GM12891 (cell line): ENCODE measurements at regions not wholly inside any gene's neighbourhood (a gene's known extent, or its start where the extent isn't known, plus 50 kb on each side); places are given as distances from the start of the nearest gene placed in this dataset.

Experiments
- DNase-seq: peaks from one replicate; pipeline ENCODE4 v3.0.0; 2011; ENCODE audit warnings: low spot score; ENCODE audit not compliant: insufficient read length
- FAIRE-seq: peaks from 2 replicates; lab custom pipeline; 2011; peaks lifted over from hg19 to GRCh38; lab: Jason Lieb, UNC
- PAX5 ChIP-seq: IDR thresholded peaks from 2 replicates; pipeline ENCODE4 v1.6.1; 2011; ENCODE audit warnings: low read length, moderate library complexity, mild to moderate bottlenecking; ENCODE audit not compliant: insufficient read depth, severe bottlenecking
- POLR2A ChIP-seq: IDR thresholded peaks from 2 replicates; pipeline ENCODE4 v1.6.1; 2011; ENCODE audit warnings: low read depth, low read length, control low read depth
- POLR2AphosphoS5 ChIP-seq: IDR thresholded peaks from 2 replicates; pipeline ENCODE4 v1.6.1; 2011; ENCODE audit warnings: low read depth, low read length, control low read depth
- POU2F2 ChIP-seq: IDR thresholded peaks from 2 replicates; pipeline ENCODE4 v1.6.1; 2011; ENCODE audit warnings: low read depth, mild to moderate bottlenecking, control low read depth, low read length, moderate library complexity
- SPI1 ChIP-seq: IDR thresholded peaks from 2 replicates; pipeline ENCODE4 v1.6.1; 2011; ENCODE audit warnings: low read depth, low read length, control low read depth
- TAF1 ChIP-seq: IDR thresholded peaks from 2 replicates; pipeline ENCODE4 v1.6.1; 2011; ENCODE audit warnings: low read depth, low read length, control low read depth

GRCh38 chr2:14927021-14927564 lies 294.6 kb downstream of the LRATD1 start:
- DNase-seq (no peak), FAIRE-seq (no peak)
- TF ChIP-seq POLR2AphosphoS5: no peak
- TF ChIP-seq SPI1: no peak
- TF ChIP-seq POU2F2: no peak
- TF ChIP-seq PAX5: no peak
- no peak for TF ChIP-seq TAF1
- no peak for TF ChIP-seq POLR2A

GRCh38 chr2:14928056-14928455 lies 295.5 kb downstream of the LRATD1 start:
- no peak for TF ChIP-seq SPI1
- TF ChIP-seq PAX5: no peak
- no peak for TF ChIP-seq POU2F2
- no peak for TF ChIP-seq POLR2A
- TF ChIP-seq POLR2AphosphoS5: no peak
- no peak for TF ChIP-seq TAF1
- FAIRE-seq: no peak
- no peak for DNase-seq

- DNase-seq (no peak), FAIRE-seq (no peak)
- TF ChIP-seq TAF1 (no peak), PAX5 (no peak), POLR2A (no peak), POLR2AphosphoS5 (no peak), POU2F2 (no peak), SPI1 (no peak)
Measured at GRCh38 chr2:14930441-14930840, 297.9 kb downstream of the LRATD1 start.

- DNase-seq: no peak
- FAIRE-seq: no peak
- TF ChIP-seq POLR2AphosphoS5 (no peak), PAX5 (no peak), POU2F2 (no peak), TAF1 (no peak), SPI1 (no peak), POLR2A (no peak)
Measured at GRCh38 chr2:14932285-14932684, 299.8 kb downstream of the LRATD1 start.

- FAIRE-seq: no peak
- TF ChIP-seq SPI1 (no peak), TAF1 (no peak), POLR2AphosphoS5 (no peak)
- DNase-seq: no peak
Measured at GRCh38 chr2:14933753-14934152, 301.2 kb downstream of the LRATD1 start.

GRCh38 chr2:14936426-14936825 lies 303.9 kb downstream of the LRATD1 start:
- TF ChIP-seq TAF1: no peak
- no peak for TF ChIP-seq POLR2A
- TF ChIP-seq POU2F2: no peak
- FAIRE-seq (no peak), DNase-seq (no peak)

GRCh38 chr2:14937336-14937735 lies 304.8 kb downstream of the LRATD1 start:
- DNase-seq: no peak
- TF ChIP-seq TAF1 (no peak), PAX5 (no peak), POLR2AphosphoS5 (no peak), POLR2A (no peak)
- FAIRE-seq: no peak

GRCh38 chr2:14941151-14941631 lies 308.7 kb downstream of the LRATD1 start:
- DNase-seq (no peak), FAIRE-seq (no peak)
- TF ChIP-seq TAF1 (no peak), PAX5 (no peak), POLR2A (no peak), SPI1 (no peak), POU2F2 (no peak), POLR2AphosphoS5 (no peak)

GRCh38 chr2:14942987-14943386 lies 310.5 kb downstream of the LRATD1 start:
- no peak for FAIRE-seq
- TF ChIP-seq PAX5: no peak
- no peak for TF ChIP-seq POU2F2
- TF ChIP-seq POLR2A: no peak
- no peak for TF ChIP-seq TAF1
- no peak for TF ChIP-seq SPI1
- no peak for TF ChIP-seq POLR2AphosphoS5

GRCh38 chr2:14944562-14945346 lies 312.2 kb downstream of the LRATD1 start:
- FAIRE-seq: no peak
- no peak for DNase-seq
- TF ChIP-seq POLR2AphosphoS5 (no peak), TAF1 (no peak), POU2F2 (no peak), SPI1 (no peak), POLR2A (no peak), PAX5 (no peak)

More at GRCh38 chr2:14942987-14943386, 310.5 kb downstream of the LRATD1 start:
- DNase-seq: no peak
